Subcutaneous abdominal adipose tissue (tissue), 5 donors: ENCODE measurements at regions not wholly inside any gene's neighbourhood (a gene's known extent, or its start where the extent isn't known, plus 50 kb on each side); places are given as distances from the start of the nearest gene placed in this dataset.

Experiments used
- H3K27ac ChIP-seq: one replicate; pipeline ENCODE4 v1.7.0; 2013; ENCODE audit warnings: low read depth, mild to moderate bottlenecking, inconsistent platforms, low read length, moderate library complexity
- H3K27me3 ChIP-seq, 5 donors: one replicate each; pipeline ENCODE4 v1.7.0; 2013; ENCODE audit warnings: low read length in 5 of 5, inconsistent platforms in 1 of 5; ENCODE audit not compliant: control insufficient read depth in 5 of 5, insufficient read depth in 4 of 5
- H3K36me3 ChIP-seq, 5 donors: one replicate each; pipeline ENCODE4 v1.7.0; 2013; ENCODE audit warnings: low read length in 5 of 5; ENCODE audit not compliant: control insufficient read depth in 5 of 5, insufficient read depth in 5 of 5
- H3K4me1 ChIP-seq, 5 donors: one replicate each; pipeline ENCODE4 v1.7.0; 2013; ENCODE audit warnings: low read length in 5 of 5, mild to moderate bottlenecking in 3 of 5, moderate library complexity in 1 of 5; ENCODE audit not compliant: control insufficient read depth in 5 of 5, insufficient read depth in 5 of 5
- H3K4me3 ChIP-seq, 5 donors: one replicate each; pipeline ENCODE4 v1.7.0; 2013; ENCODE audit warnings: low read length in 5 of 5, low read depth in 1 of 5
- H3K9ac ChIP-seq, 5 donors: one replicate each; pipeline ENCODE4 v1.7.0; 2013; ENCODE audit warnings: low read length in 5 of 5, mild to moderate bottlenecking in 4 of 5, moderate library complexity in 3 of 5
- H3K9me3 ChIP-seq, 5 donors: one replicate each; pipeline ENCODE4 v1.7.0; 2013; ENCODE audit warnings: low read length in 5 of 5; ENCODE audit not compliant: control insufficient read depth in 5 of 5
- donor health status: healthy.
- donor health status: healthy.
- donor health status: healthy.
- donor health status: healthy.
- donor health status: healthy.

DNA sequence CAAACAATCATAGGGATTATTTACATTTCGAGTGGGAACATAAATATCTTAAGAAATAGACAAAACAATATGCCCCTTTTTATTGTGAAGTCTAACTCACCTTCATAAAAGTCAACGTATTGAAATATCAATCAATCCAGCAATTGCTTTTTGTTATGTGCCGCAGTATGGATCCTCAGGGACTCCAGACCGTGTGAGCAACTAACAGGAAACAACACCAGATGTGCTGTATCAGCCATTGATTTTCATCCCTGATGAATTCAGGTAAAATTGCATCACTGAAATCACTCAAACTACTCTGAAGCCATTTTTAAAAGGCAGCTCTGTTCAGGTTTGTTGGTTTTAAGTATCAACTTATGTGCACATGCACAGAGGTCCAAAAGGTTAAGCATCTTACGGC is 197.3 kb upstream of the FAT1 start:
- Histone ChIP-seq H3K9me3 (no peaks in the 10 kb centered on the region), H3K36me3 (no peaks in the 10 kb centered on the region), H3K4me3 (no peak overlapping the region), H3K4me1 (no peaks in the 10 kb centered on the region), H3K27ac (no peak overlapping the region), H3K9ac (no peak overlapping the region), H3K27me3 (no peaks in the 10 kb centered on the region)

- Histone ChIP-seq H3K36me3 (no peaks in the 10 kb centered on the region), H3K4me1 (no peaks in the 10 kb centered on the region), H3K27ac (no peak overlapping the region), H3K9me3 (no peaks in the 10 kb centered on the region), H3K4me3 (no peak overlapping the region), H3K9ac (no peak overlapping the region), H3K27me3 (no peaks in the 10 kb centered on the region)
Observed at GRCh38 chr4:186924723-186925122, 201.1 kb upstream of the FAT1 start.

- Histone ChIP-seq H3K27ac (no peak overlapping the region), H3K4me1 (no peaks in the 10 kb centered on the region), H3K9me3 (no peaks in the 10 kb centered on the region), H3K36me3 (no peaks in the 10 kb centered on the region), H3K9ac (no peak overlapping the region), H3K4me3 (no peak overlapping the region), H3K27me3 (no peaks in the 10 kb centered on the region)
Observed at GRCh38 chr4:186927624-186928023, 204.0 kb upstream of the FAT1 start.

GRCh38 chr4:186930024-186930423 is 206.4 kb upstream of the FAT1 start:
- no peaks in the 10 kb centered on the region for H3K9me3 ChIP-seq
- no peaks in the 10 kb centered on the region for H3K27me3 ChIP-seq

DNA sequence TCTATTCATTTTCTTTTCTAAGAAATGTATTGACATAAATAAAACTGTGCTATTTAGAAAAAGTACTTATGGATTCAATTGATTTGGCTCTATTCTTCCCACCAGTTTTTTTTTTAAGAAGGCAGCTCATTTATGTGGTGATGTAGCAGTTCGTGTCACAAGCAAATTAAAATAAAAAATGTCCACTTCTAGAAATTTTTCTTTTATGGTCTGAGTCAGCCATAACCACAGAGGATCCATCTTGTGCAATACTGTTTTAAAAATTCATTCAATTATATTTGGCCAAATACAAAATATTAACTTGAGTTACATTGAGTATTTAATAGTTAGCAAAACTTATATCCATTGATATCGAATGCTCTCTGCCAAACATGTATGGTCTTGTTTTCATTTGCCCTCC is 207.9 kb upstream of the FAT1 start:
- H3K9me3 ChIP-seq = no peaks in the 10 kb centered on the region
- H3K27ac ChIP-seq = no peak overlapping the region
- H3K36me3 ChIP-seq = no peaks in the 10 kb centered on the region
- H3K27me3 ChIP-seq = no peaks in the 10 kb centered on the region
- no peak overlapping the region for H3K9ac ChIP-seq
- H3K4me1 ChIP-seq = peaks cover 0 to 5% (median 0%) of the 10 kb centered on the region in 5 donors
- H3K4me3 ChIP-seq = no peak overlapping the region

More at GRCh38 chr4:186930024-186930423, 206.4 kb upstream of the FAT1 start:
- Histone ChIP-seq H3K4me3 (no peak overlapping the region), H3K36me3 (no peaks in the 10 kb centered on the region), H3K9ac (no peak overlapping the region), H3K4me1 (no peaks in the 10 kb centered on the region), H3K27ac (no peak overlapping the region)

GRCh38 chr4:186932196-186932595 is 208.5 kb upstream of the FAT1 start:
- H3K27me3 ChIP-seq = no peaks in the 10 kb centered on the region
- H3K36me3 ChIP-seq = no peaks in the 10 kb centered on the region
- H3K27ac ChIP-seq = no peak overlapping the region
- no peak overlapping the region for H3K9ac ChIP-seq
- H3K9me3 ChIP-seq = no peaks in the 10 kb centered on the region
- H3K4me3 ChIP-seq = no peak overlapping the region
- peaks cover 0 to 5% (median 0%) of the 10 kb centered on the region in 5 donors for H3K4me1 ChIP-seq

DNA sequence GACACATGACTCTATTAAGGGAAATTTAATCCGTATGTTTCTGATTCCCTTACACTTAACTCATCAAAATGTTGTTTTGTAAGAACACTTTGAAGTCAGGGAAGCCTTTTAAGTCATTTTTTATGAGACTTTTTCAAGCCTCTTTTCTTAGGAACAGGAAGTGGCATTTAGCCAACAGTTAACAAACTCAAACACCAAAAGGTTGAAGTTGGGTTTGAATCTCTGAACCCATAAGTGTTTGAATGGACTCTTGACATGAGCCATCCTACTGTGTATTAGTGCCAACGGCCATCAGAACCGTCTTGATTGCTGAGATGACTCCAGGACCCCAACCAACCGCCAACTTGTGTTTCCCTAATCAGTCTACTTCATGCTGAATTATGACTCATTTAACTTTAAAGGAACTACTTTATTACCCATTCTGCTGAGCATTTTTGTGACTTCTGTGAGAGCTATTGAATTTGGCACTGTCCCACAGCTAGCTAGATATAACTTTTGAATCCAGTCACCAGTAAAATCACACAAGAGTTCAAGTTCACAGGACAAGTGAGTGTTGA is 209.1 kb upstream of the FAT1 start:
- H3K4me3 ChIP-seq = no peak overlapping the region
- H3K36me3 ChIP-seq = no peaks in the 10 kb centered on the region
- no peaks in the 10 kb centered on the region for H3K9me3 ChIP-seq
- no peak overlapping the region for H3K9ac ChIP-seq
- H3K4me1 ChIP-seq = peaks cover 0 to 5% (median 0%) of the 10 kb centered on the region in 5 donors
- no peaks in the 10 kb centered on the region for H3K27me3 ChIP-seq
- no peak overlapping the region for H3K27ac ChIP-seq

DNA sequence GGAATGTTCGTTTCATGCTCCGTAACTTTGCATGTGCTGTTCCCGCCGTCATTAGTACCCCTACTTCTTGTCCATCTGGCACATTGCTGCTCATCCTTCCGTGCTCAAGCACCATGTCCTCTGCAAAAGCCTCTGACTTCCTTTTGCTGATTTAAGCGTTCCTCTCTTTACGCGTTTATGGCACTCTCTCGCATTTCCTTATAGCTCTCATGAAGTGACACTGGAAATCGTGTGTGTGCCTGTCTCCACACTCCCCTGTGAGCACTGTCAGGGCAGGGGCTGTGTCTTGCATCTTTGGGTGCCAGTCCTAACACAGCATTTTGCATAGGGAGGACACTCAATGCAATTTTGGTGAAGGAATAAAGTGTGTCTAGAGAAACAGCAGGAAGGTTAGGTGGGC is 210.6 kb upstream of the FAT1 start:
- H3K9ac ChIP-seq = no peak overlapping the region
- H3K36me3 ChIP-seq = no peaks in the 10 kb centered on the region
- H3K4me1 ChIP-seq = peaks cover 0 to 5% (median 0%) of the 10 kb centered on the region in 5 donors
- no peak overlapping the region for H3K27ac ChIP-seq
- H3K9me3 ChIP-seq = no peaks in the 10 kb centered on the region
- no peaks in the 10 kb centered on the region for H3K27me3 ChIP-seq
- H3K4me3 ChIP-seq = no peak overlapping the region

- no peaks in the 10 kb centered on the region for H3K9me3 ChIP-seq
- H3K27ac ChIP-seq = no peak overlapping the region
- H3K9ac ChIP-seq = no peak overlapping the region
- H3K4me3 ChIP-seq = no peak overlapping the region
- H3K36me3 ChIP-seq = no peaks in the 10 kb centered on the region
- H3K27me3 ChIP-seq = no peaks in the 10 kb centered on the region
- peaks cover 0 to 5% (median 0%) of the 10 kb centered on the region in 5 donors for H3K4me1 ChIP-seq
Observed at GRCh38 chr4:186934841-186935443, 211.3 kb upstream of the FAT1 start.

DNA sequence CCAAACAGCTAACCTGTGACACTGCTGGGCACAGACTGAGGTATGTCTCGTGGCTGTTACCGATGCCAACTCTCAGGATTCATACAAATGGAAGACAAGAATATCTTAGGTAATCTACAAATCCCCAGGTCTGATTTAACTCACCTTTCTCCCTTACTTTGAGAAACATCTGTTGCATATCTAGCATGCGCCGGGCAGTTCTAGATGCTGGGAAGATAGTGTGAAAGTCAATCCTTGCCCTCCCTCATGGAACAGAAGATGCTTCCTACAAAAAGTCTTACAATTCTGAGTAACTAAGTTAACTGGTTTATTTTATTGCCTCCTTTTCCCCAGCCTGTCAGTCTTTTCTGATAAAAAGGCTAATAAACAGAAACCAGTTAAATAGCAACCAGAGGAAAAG is 212.2 kb upstream of the FAT1 start:
- Histone ChIP-seq H3K36me3 (no peaks in the 10 kb centered on the region), H3K4me3 (no peak overlapping the region), H3K9ac (no peak overlapping the region), H3K4me1 (peaks cover 0 to 5% (median 0%) of the 10 kb centered on the region in 5 donors), H3K27me3 (no peaks in the 10 kb centered on the region), H3K9me3 (no peaks in the 10 kb centered on the region), H3K27ac (no peak overlapping the region)
